ENCODE measurements at regions not wholly inside any gene's neighbourhood (a gene's known extent, or its start where the extent isn't known, plus 50 kb on each side); places are given as distances from the start of the nearest gene placed in this dataset.

GRCh38 chr13:18960637-18961227 is 220.9 kb downstream of the TUBA3C start:
- ChIA-PET POLR2A (no interaction called here), CTCF (no interaction called here)
- Histone ChIP-seq H3K4me1 (ENCODE audit: control insufficient read depth, insufficient read depth, low read length) (no peaks in the 10 kb centered on the region), H3K36me3 (ENCODE audit: control insufficient read depth in 2 of 2, insufficient read depth in 1 of 2, low read length in 2 of 2) (no peaks in the 10 kb centered on the region), H3K27ac (ENCODE audit: extremely low read depth, low read depth, low read length) (no peak overlapping the region), H3K4me3 (ENCODE audit: low read depth, low read length) (no peak overlapping the region), H3K9me3 (ENCODE audit: control insufficient read depth, insufficient read depth, low read depth, low read length) (no peaks in the 10 kb centered on the region)
- TF ChIP-seq ZNF112 (tag by site-specific recombination; IDR thresholded peaks at IDR 0.05): no peak

GRCh38 chr13:18959996-18960395 is 221.6 kb downstream of the TUBA3C start:
- Histone ChIP-seq H3K4me3 (ENCODE audit: low read depth, low read length) (no peak overlapping the region), H3K9me3 (ENCODE audit: control insufficient read depth, insufficient read depth, low read depth, low read length) (no peaks in the 10 kb centered on the region), H3K36me3 (ENCODE audit: control insufficient read depth in 2 of 2, insufficient read depth in 1 of 2, low read length in 2 of 2) (no peaks in the 10 kb centered on the region), H3K27ac (ENCODE audit: extremely low read depth, low read depth, low read length) (no peak overlapping the region), H3K4me1 (ENCODE audit: control insufficient read depth, insufficient read depth, low read length) (no peaks in the 10 kb centered on the region)
- POLR2A ChIA-PET: no interaction called here
- CTCF ChIA-PET: no interaction called here
- no peak for TF ChIP-seq ZXDB (tag by site-specific recombination; IDR thresholded peaks at IDR 0.05)
- TF ChIP-seq SCRT1 (tag by site-specific recombination; IDR thresholded peaks at IDR 0.05; ENCODE audit: borderline replicate concordance): no peak
- no peak for TF ChIP-seq PRDM1 (tag by site-specific recombination; IDR thresholded peaks at IDR 0.05)
- no peak for TF ChIP-seq ZNF704 (tag by site-specific recombination; IDR thresholded peaks at IDR 0.05)
- TF ChIP-seq ZNF184 (tag by site-specific recombination; IDR thresholded peaks at IDR 0.05): no peak
- TF ChIP-seq ZFP41 (tag by site-specific recombination; IDR thresholded peaks at IDR 0.05; ENCODE audit: borderline replicate concordance): no peak
- TF ChIP-seq BCL11B (tag by site-specific recombination; IDR thresholded peaks at IDR 0.05; ENCODE audit: low read depth): no peak
- TF ChIP-seq ZFHX2 (tag by site-specific recombination; conservative IDR thresholded peaks at IDR 0.05): no peak
- TF ChIP-seq ZNF776 (tag by site-specific recombination; IDR thresholded peaks at IDR 0.05; ENCODE audit: borderline replicate concordance): no peak
- TF ChIP-seq ZNF639 (tag by site-specific recombination; IDR thresholded peaks at IDR 0.05): no peak
- no peak for TF ChIP-seq PATZ1 (tag by site-specific recombination; IDR thresholded peaks at IDR 0.05)
- TF ChIP-seq ZEB2 (tag by site-specific recombination; IDR thresholded peaks at IDR 0.05): no peak
- TF ChIP-seq ZNF146 (tag by site-specific recombination; IDR thresholded peaks at IDR 0.05): no peak
- no peak for TF ChIP-seq ZNF10 (tag by site-specific recombination; IDR thresholded peaks at IDR 0.05)

GRCh38 chr13:18959229-18959628 is 222.4 kb downstream of the TUBA3C start:
- Histone ChIP-seq H3K4me3 (ENCODE audit: low read depth, low read length) (no peak overlapping the region), H3K36me3 (ENCODE audit: control insufficient read depth in 2 of 2, insufficient read depth in 1 of 2, low read length in 2 of 2) (no peaks in the 10 kb centered on the region), H3K4me1 (ENCODE audit: control insufficient read depth, insufficient read depth, low read length) (no peaks in the 10 kb centered on the region), H3K27ac (ENCODE audit: extremely low read depth, low read depth, low read length) (no peak overlapping the region), H3K9me3 (ENCODE audit: control insufficient read depth, insufficient read depth, low read depth, low read length) (no peaks in the 10 kb centered on the region)
- TF ChIP-seq ZNF426 (tag by site-specific recombination; IDR thresholded peaks at IDR 0.05): no peak
- TF ChIP-seq SP2 (tag by site-specific recombination; IDR thresholded peaks at IDR 0.05): no peak
- no peak for TF ChIP-seq KLF1 (tag by site-specific recombination; IDR thresholded peaks at IDR 0.05)
- no peak for TF ChIP-seq ZNF768 (tag by site-specific recombination; IDR thresholded peaks at IDR 0.05)
- TF ChIP-seq ZNF416 (tag by site-specific recombination; IDR thresholded peaks at IDR 0.05): no peak
- TF ChIP-seq EGR2 (tag by site-specific recombination; IDR thresholded peaks at IDR 0.05; ENCODE audit: low read depth): no peak
- no peak for TF ChIP-seq ZNF37A (tag by site-specific recombination; IDR thresholded peaks at IDR 0.05)
- no peak for TF ChIP-seq ZNF623 (tag by site-specific recombination; IDR thresholded peaks at IDR 0.05)
- TF ChIP-seq ZNF214 (tag by site-specific recombination; IDR thresholded peaks at IDR 0.05; ENCODE audit: borderline replicate concordance): no peak
- no peak for TF ChIP-seq ZNF660 (tag by site-specific recombination; IDR thresholded peaks at IDR 0.05)
- no peak for TF ChIP-seq ZNF776 (tag by site-specific recombination; IDR thresholded peaks at IDR 0.05; ENCODE audit: borderline replicate concordance)
- TF ChIP-seq ZNF610 (tag by site-specific recombination; IDR thresholded peaks at IDR 0.05; ENCODE audit: borderline replicate concordance): no peak
- no peak for TF ChIP-seq ZNF391 (tag by site-specific recombination; IDR thresholded peaks at IDR 0.05; ENCODE audit: borderline replicate concordance, low read depth)
- ChIA-PET CTCF (no interaction called here), POLR2A (no interaction called here)

All from HEK293 (cell line).